Skeletal muscle tissue (tissue), 3 donors: ENCODE measurements at regions not wholly inside any gene's neighbourhood (a gene's known extent, or its start where the extent isn't known, plus 50 kb on each side); places are given as distances from the start of the nearest gene placed in this dataset.

ENCODE experiments used
- H3K27ac ChIP-seq: one replicate; pipeline ENCODE4 v1.7.0; 2013; ENCODE audit warnings: mild to moderate bottlenecking, low read depth, low read length, inconsistent platforms
- H3K27me3 ChIP-seq, 3 donors: one replicate each; pipeline ENCODE4 v1.7.0; 2013; ENCODE audit warnings: low read length in 3 of 3; ENCODE audit not compliant: control insufficient read depth in 3 of 3, insufficient read depth in 3 of 3
- H3K36me3 ChIP-seq, 3 donors: one replicate each; pipeline ENCODE4 v1.7.0; 2013; ENCODE audit warnings: low read length in 3 of 3; ENCODE audit not compliant: control insufficient read depth in 3 of 3, insufficient read depth in 3 of 3
- H3K4me1 ChIP-seq, 3 donors: one replicate each; pipeline ENCODE4 v1.7.0; 2013; ENCODE audit warnings: low read length in 3 of 3, mild to moderate bottlenecking in 3 of 3; ENCODE audit not compliant: control insufficient read depth in 3 of 3, insufficient read depth in 3 of 3
- H3K4me3 ChIP-seq, 3 donors: one replicate each; pipeline ENCODE4 v1.7.0; 2013; ENCODE audit warnings: low read length in 3 of 3
- H3K9ac ChIP-seq, 3 donors: one replicate each; pipeline ENCODE4 v1.7.0; 2013; ENCODE audit warnings: low read length in 3 of 3, mild to moderate bottlenecking in 3 of 3, moderate library complexity in 2 of 3, low read depth in 1 of 3
- H3K9me3 ChIP-seq, 3 donors: one replicate each; pipeline ENCODE4 v1.7.0; 2013; ENCODE audit warnings: low read length in 3 of 3; ENCODE audit not compliant: control insufficient read depth in 3 of 3
- donor health status: Osteomylitis.

DNA sequence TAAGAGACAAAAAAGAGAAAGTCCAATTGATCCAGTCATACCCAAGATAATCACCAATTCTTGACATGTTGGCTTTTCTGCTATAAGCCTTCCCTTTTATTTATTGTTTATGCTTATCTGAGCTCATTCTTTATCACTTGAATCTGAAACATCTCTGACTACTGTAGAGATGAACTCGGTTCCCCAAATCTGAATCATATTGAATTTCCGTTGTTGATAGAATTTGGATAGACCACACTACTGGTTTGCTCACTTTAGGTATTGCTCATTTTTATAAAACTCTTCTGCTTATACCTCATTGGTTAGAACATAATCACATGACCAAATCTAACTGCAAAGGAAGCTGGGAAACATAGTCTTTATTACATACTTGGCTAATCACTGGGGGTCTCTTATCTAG lies 236.9 kb downstream of the TRIB2 start:
- Histone ChIP-seq H3K4me3 (no peak overlapping the region), H3K36me3 (no peaks in the 10 kb centered on the region), H3K9ac (no peak overlapping the region), H3K27me3 (no peaks in the 10 kb centered on the region), H3K27ac (no peak overlapping the region), H3K4me1 (no peaks in the 10 kb centered on the region), H3K9me3 (no peaks in the 10 kb centered on the region)

DNA sequence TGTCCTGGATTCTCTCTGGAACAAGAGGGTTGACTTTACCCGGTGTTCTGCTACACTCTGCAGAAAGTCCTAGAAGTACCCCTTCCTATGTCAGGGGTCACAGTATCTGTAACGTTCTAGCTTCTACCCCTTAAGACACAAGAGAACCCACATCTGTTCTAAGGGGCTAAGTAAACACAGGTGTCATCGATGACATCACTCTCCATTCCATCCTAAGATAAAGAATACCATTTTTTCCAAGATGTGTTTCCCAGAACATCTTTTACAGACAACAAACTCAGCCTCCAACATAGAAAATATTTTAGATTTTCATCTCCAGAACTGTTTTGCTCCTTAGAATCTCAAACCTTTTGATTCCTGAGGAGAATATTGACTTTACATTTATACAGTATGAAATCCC lies 239.1 kb downstream of the TRIB2 start:
- Histone ChIP-seq H3K4me1 (no peaks in the 10 kb centered on the region), H3K27me3 (no peaks in the 10 kb centered on the region), H3K9ac (no peak overlapping the region), H3K4me3 (no peak overlapping the region), H3K9me3 (no peaks in the 10 kb centered on the region), H3K36me3 (no peaks in the 10 kb centered on the region), H3K27ac (no peak overlapping the region)

DNA sequence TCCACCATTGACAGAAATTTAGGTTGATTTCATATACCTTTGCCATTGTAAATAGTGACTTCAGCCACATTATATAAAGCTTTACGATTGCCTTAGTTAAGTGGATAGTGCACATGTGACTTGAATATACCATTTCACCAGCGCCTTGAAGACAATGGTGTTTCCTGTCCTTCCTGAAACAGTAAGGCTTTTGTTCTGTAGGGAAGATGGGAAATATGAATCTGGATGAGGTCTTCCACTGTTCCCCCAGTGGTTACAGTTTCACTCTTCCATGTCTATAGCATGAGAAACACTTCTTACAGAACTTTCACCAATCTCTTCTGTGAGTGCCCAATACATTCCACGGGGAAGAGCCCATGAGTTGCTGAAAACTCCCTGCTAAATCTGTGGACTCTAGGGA lies 240.5 kb downstream of the TRIB2 start:
- Histone ChIP-seq H3K27ac (no peak overlapping the region), H3K27me3 (no peaks in the 10 kb centered on the region), H3K4me3 (no peak overlapping the region), H3K9me3 (no peaks in the 10 kb centered on the region), H3K9ac (no peak overlapping the region), H3K36me3 (no peaks in the 10 kb centered on the region), H3K4me1 (no peaks in the 10 kb centered on the region)

DNA sequence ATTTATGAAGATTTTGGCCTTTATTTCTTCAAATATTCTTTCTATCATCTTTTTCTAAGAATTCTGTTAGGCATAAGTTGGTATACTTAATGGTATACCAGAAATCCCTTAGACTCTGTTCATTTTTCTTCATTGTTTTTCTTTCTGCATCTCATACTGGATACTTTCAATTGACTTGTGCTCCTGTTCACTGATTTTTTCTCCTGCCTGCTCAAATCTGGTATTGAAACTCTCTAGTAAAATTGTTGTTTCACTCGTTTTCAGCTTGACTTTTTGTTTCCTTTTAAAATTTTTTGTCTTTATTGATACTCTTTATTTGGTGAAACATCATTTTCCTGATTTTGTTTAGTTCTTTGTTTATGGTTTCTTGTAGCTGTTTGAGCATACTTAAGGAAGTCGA lies 243.2 kb downstream of the TRIB2 start:
- H3K36me3 ChIP-seq, result no peaks in the 10 kb centered on the region
- no peaks in the 10 kb centered on the region for H3K27me3 ChIP-seq
- H3K9ac ChIP-seq, result no peak overlapping the region
- H3K4me3 ChIP-seq, result no peak overlapping the region
- H3K27ac ChIP-seq, result no peak overlapping the region
- H3K4me1 ChIP-seq, result no peaks in the 10 kb centered on the region
- no peaks in the 10 kb centered on the region for H3K9me3 ChIP-seq

DNA sequence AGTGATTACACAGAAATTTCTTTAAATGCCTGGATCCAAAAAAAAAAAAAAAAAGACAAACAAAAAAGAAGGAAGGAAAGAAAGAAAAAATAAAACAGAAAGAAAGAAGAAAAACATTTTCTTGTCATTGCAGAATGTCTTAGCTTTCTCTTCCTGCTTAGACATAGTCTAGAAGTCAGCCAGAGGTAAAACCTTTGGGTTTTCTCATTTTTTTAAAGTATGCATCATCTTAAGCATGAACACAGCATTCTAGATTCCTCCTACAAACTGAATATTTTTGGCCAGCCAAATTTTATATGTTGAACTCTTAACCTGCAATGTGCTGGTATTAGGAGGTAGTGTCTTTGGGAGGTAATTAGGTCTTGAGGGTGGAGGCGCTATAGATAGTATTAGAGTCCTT lies 243.9 kb downstream of the TRIB2 start:
- Histone ChIP-seq H3K27me3 (no peaks in the 10 kb centered on the region), H3K4me1 (no peaks in the 10 kb centered on the region), H3K9me3 (no peaks in the 10 kb centered on the region), H3K9ac (no peak overlapping the region), H3K36me3 (no peaks in the 10 kb centered on the region), H3K4me3 (no peak overlapping the region), H3K27ac (no peak overlapping the region)

DNA sequence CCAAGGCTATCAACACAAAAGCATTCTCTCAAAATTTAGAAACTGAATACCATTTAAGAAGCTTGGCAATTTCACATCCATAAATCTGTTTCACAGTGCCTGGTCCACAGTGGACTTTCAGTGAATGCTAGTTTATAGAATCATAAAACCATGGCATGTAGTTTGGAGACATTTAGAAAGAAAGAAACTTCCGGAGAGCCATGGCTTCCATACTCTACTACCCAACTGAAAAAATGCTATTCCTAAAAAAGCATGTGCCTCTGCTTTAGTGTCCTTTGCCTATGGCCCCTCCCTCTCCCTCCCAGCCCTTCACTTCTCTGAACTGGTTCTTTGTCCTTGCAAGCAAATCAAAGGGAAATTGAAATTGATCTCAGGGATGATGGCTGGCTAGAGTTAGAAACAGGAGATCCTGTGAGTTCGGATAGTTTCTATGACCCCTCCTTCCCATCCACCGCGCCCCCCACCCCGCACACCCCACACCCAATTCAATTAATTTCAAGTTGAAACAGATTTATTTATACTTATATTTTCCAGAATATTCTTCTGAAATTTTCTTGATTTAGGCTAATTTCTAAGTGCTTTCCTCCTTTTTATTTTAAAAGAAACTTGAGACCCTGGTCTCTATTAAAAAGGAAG lies 248.3 kb downstream of the TRIB2 start:
- Histone ChIP-seq H3K9ac (no peak overlapping the region), H3K36me3 (no peaks in the 10 kb centered on the region), H3K4me3 (no peak overlapping the region), H3K27ac (no peak overlapping the region), H3K4me1 (no peaks in the 10 kb centered on the region), H3K27me3 (no peaks in the 10 kb centered on the region), H3K9me3 (no peaks in the 10 kb centered on the region)

DNA sequence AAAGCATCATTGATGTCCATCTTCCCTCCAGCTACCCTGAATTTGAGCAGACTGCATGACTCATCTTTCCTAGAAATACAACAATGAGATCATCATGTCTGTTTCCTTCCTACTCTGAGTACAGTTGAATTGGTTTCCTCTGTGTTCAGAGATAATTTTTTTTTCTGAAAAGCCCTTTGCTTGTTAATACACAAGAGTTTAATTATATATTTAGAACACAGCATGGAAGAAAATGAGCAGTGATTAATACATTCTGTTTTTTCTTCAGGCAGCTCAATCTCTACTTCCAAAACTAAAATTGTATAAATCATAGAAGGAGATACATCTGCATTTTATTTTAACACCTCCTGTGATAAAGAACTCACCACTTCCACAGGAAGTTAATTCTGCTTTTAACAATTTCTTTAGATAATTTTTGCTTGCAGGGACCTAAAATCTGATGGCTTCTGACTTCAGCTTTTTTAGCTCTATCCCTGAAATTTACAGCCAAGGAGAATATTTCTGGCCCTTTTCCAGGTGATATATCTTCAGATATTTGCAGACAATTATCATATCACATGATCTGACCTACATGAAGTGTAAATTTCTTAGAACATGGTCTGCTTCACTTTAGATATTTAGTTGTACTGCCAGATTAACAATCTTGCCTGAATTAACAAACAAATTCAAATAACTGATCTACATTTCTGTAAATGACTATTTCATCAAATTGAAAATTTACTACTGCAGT lies 249.0 kb downstream of the TRIB2 start:
- Histone ChIP-seq H3K4me3 (no peak overlapping the region), H3K9me3 (no peaks in the 10 kb centered on the region), H3K27ac (no peak overlapping the region), H3K27me3 (no peaks in the 10 kb centered on the region), H3K9ac (no peak overlapping the region), H3K36me3 (no peaks in the 10 kb centered on the region), H3K4me1 (no peaks in the 10 kb centered on the region)

DNA sequence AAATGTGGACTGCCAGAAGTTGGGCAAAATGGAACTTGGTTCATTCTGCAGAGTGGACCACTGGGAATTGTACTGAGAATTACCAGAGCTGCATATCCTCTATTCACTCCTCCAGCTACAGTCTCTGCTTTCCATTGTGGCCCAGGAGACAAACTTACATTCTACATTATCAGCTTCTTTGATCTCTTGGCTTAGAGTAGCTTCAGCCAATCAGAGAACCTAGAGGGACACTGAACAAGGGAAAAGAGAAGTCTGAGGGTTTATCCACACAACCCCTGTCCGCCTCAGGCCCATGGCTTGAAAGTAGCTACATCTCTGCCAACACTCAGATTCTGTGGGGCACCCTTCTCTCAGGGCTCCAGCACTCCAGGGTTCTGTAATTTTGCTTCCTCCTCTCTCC lies 251.1 kb downstream of the TRIB2 start:
- Histone ChIP-seq H3K36me3 (no peaks in the 10 kb centered on the region), H3K27ac (no peak overlapping the region), H3K9ac (no peak overlapping the region), H3K9me3 (no peaks in the 10 kb centered on the region), H3K27me3 (no peaks in the 10 kb centered on the region), H3K4me3 (no peak overlapping the region), H3K4me1 (no peaks in the 10 kb centered on the region)

DNA sequence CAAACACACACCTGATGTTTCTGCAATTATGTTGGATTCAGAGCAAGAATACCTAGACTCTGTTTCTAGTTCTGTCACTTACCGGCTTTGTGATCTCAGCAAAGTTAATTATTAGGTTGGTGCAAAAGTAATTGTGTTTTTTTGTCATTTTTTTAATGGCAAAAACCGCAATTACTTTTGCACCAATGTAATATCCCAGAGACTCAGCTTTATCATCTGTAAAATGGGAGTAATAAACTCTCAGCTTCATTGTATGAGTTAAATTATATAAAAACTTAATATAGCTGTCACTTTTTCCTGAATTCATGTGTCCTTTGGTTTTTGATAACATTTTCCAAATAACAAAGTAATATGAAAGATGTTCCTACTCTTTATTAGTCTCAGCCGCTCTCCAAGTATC lies 251.7 kb downstream of the TRIB2 start:
- no peak overlapping the region for H3K4me3 ChIP-seq
- no peaks in the 10 kb centered on the region for H3K36me3 ChIP-seq
- no peaks in the 10 kb centered on the region for H3K9me3 ChIP-seq
- H3K27me3 ChIP-seq, result no peaks in the 10 kb centered on the region
- no peaks in the 10 kb centered on the region for H3K4me1 ChIP-seq
- H3K27ac ChIP-seq, result no peak overlapping the region
- no peak overlapping the region for H3K9ac ChIP-seq

DNA sequence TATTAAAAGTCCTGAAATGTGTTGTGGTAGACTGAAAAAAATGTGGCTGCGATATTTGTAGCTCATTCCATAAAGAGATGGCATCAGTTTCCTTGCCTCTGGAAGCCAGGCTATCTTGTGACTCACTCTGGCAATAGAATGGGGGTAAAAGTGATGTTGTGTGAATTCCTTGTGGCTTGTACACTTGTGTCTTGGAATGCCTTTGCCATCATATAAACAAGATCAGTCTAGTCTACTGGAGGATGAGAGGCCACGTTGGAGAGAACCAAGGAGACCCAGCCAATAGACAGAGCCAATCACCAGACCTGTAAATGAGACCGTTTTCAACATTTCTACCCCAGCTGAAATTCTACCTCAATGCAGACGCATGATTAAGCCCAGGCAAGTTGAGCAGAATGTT lies 254.1 kb downstream of the TRIB2 start:
- Histone ChIP-seq H3K9me3 (no peaks in the 10 kb centered on the region), H3K4me3 (no peak overlapping the region), H3K27me3 (no peaks in the 10 kb centered on the region), H3K36me3 (no peaks in the 10 kb centered on the region), H3K9ac (no peak overlapping the region), H3K27ac (no peak overlapping the region), H3K4me1 (no peaks in the 10 kb centered on the region)
